ENCODE measurements at regions not wholly inside any gene's neighbourhood (a gene's known extent, or its start where the extent isn't known, plus 50 kb on each side); places are given as distances from the start of the nearest gene placed in this dataset.

- H3K79me1 ChIP-seq (ENCODE audit: insufficient read depth, low read depth, low read length, poor library complexity, severe bottlenecking), result no peaks in the 10 kb centered on the region
- no peak for DNase-seq
- no peak overlapping the region for H3K27ac Mint-ChIP-seq
- no peaks in the 10 kb centered on the region for H3K79me2 ChIP-seq (ENCODE audit: insufficient read depth, low read length)
- H4K8ac ChIP-seq (replicated peaks; ENCODE audit: insufficient read length, low read depth, low read length), result no peak overlapping the region
- no peaks in the 10 kb centered on the region for H3K36me3 Mint-ChIP-seq (ENCODE audit: insufficient read depth in 1 of 3, low read depth in 3 of 3)
- no peaks in the 10 kb centered on the region for H3K4me1 ChIP-seq (ENCODE audit: insufficient read depth, low read length)
- no peak overlapping the region for H3K27ac ChIP-seq (ENCODE audit: insufficient read length, low read depth, low read length)
- no peak overlapping the region for H3K4me3 Mint-ChIP-seq
- no peak overlapping the region for H2BK20ac ChIP-seq (ENCODE audit: low read depth, low read length, poor library complexity, severe bottlenecking)
- H3K14ac ChIP-seq (ENCODE audit: insufficient read depth, low read length), result no peak overlapping the region
- no peak overlapping the region for H3K4ac ChIP-seq (ENCODE audit: low read depth, low read length)
- TF ChIP-seq CTCF (conservative IDR thresholded peaks at IDR 0.05), result no peak
- no CpG with 5 or more reads among the region's 8 CpGs for WGBS (ENCODE audit: extremely low coverage, insufficient read length, low lambda C conversion rate)
- H3K18ac ChIP-seq (ENCODE audit: insufficient read length, low read depth, low read length), result no peak overlapping the region
- no peak overlapping the region for H4K91ac ChIP-seq (ENCODE audit: insufficient read length, low read depth, low read length)
- H2AFZ ChIP-seq (ENCODE audit: low read length), result no peak overlapping the region
- no peak overlapping the region for H2BK120ac ChIP-seq (ENCODE audit: low read depth, low read length, poor library complexity, severe bottlenecking)
- no peaks in the 10 kb centered on the region; the same call in 1 of the 2 replicates for H3K27me3 ChIP-seq (ENCODE audit: insufficient read depth, low read length)
- peaks cover 16 to 21% of the 10 kb centered on the region in 2 experiments for H3K4me1 Mint-ChIP-seq
- no peak overlapping the region for H3K9ac ChIP-seq (ENCODE audit: extremely low read depth, insufficient read length, low read length)
- H3K56ac ChIP-seq (ENCODE audit: insufficient read length, low read depth, low read length), result no peak overlapping the region
- no peak overlapping the region for H3T11ph ChIP-seq (ENCODE audit: low read length)
- H3K23ac ChIP-seq (ENCODE audit: insufficient read length, low read depth, low read length), result no peak overlapping the region
- no peaks in the 10 kb centered on the region for H3K23me2 ChIP-seq (ENCODE audit: insufficient read length, low read depth, low read length, poor library complexity, severe bottlenecking)
- H3K4me2 ChIP-seq (ENCODE audit: insufficient read depth, insufficient read length, low read length), result no peak overlapping the region
- no peak overlapping the region for H2BK15ac ChIP-seq (ENCODE audit: low read depth, low read length)
- no peak overlapping the region for H4K5ac ChIP-seq (ENCODE audit: insufficient read length, low read depth, low read length)
- no peaks in the 10 kb centered on the region; a peak in 1 of 5 replicates for H3K9me3 Mint-ChIP-seq
- H3K9me3 ChIP-seq (ENCODE audit: control insufficient read depth, low read depth, low read length), result no peaks in the 10 kb centered on the region
- H3K27me3 Mint-ChIP-seq (ENCODE audit: low read depth), result peaks cover 24% of the 10 kb centered on the region
- no peak overlapping the region for H2BK12ac ChIP-seq (ENCODE audit: insufficient read length, low read depth, low read length)
- no peaks in the 10 kb centered on the region for H4K20me1 ChIP-seq (ENCODE audit: control insufficient read depth, insufficient read depth, insufficient read length)
- H2BK5ac ChIP-seq (ENCODE audit: insufficient read length, low read length), result no peak overlapping the region
- H2AK5ac ChIP-seq (ENCODE audit: insufficient read length, low read length), result no peak overlapping the region
Measured at GRCh38 chr17:79411419-79411818, 199.4 kb downstream of the RBFOX3 start.

Measured in H9 (cell line).